Activated naive CD8-positive, alpha-beta T cell treated with anti-CD3 and anti-CD28 coated beads, Interleukin-2, amount 50 U/mL, for 24 hours (primary cell): ENCODE measurements at regions not wholly inside any gene's neighbourhood (a gene's known extent, or its start where the extent isn't known, plus 50 kb on each side); places are given as distances from the start of the nearest gene placed in this dataset.

Experiments used
- ATAC-seq: fragments of 150-1000 bp; cut with Tn5 transposase; one replicate; pipeline ENCODE4 v1.10.0; 2021
- DNase-seq: peaks from one replicate; pipeline ENCODE4 v3.0.0; 2021
- H3K27ac Mint-ChIP-seq: one replicate; pipeline ENCODE4 v1.8.0; 2021; ENCODE audit warnings: mild to moderate bottlenecking, mixed read lengths
- H3K27me3 Mint-ChIP-seq: one replicate; pipeline ENCODE4 v1.8.0; 2021; ENCODE audit warnings: mixed read lengths
- H3K36me3 Mint-ChIP-seq: one replicate; pipeline ENCODE4 v1.8.0; 2021; ENCODE audit warnings: low read depth, mixed read lengths
- H3K4me1 Mint-ChIP-seq: one replicate; pipeline ENCODE4 v1.8.0; 2021; ENCODE audit warnings: mixed read lengths
- H3K4me3 Mint-ChIP-seq: one replicate; pipeline ENCODE4 v1.8.0; 2021; ENCODE audit warnings: mild to moderate bottlenecking, moderate library complexity, mixed read lengths
- H3K9me3 Mint-ChIP-seq: one replicate; pipeline ENCODE4 v1.8.0; 2021; ENCODE audit warnings: mixed read lengths

- Mint-ChIP-seq H3K27me3 (no peaks in the 10 kb centered on the region), H3K27ac (no peak overlapping the region), H3K4me1 (no peaks in the 10 kb centered on the region), H3K36me3 (no peaks in the 10 kb centered on the region), H3K4me3 (no peak overlapping the region), H3K9me3 (peaks cover 10% of the 10 kb centered on the region)
- ATAC-seq (no peak), DNase-seq (no peak)
Measured at GRCh38 chr2:21515903-21516302, 392.1 kb downstream of the TDRD15 start.

GRCh38 chr2:21519412-21519811, 395.6 kb downstream of the TDRD15 start:
- Mint-ChIP-seq H3K4me3 (no peak overlapping the region), H3K4me1 (no peaks in the 10 kb centered on the region), H3K36me3 (no peaks in the 10 kb centered on the region), H3K27me3 (no peaks in the 10 kb centered on the region), H3K27ac (no peak overlapping the region), H3K9me3 (peaks cover 10% of the 10 kb centered on the region)
- no peak for ATAC-seq
- DNase-seq, result no peak

GRCh38 chr2:21519821-21520220, 396.1 kb downstream of the TDRD15 start:
- H3K9me3 Mint-ChIP-seq, result peaks cover 10% of the 10 kb centered on the region
- no peaks in the 10 kb centered on the region for H3K4me1 Mint-ChIP-seq
- no peak overlapping the region for H3K4me3 Mint-ChIP-seq
- no peak overlapping the region for H3K27ac Mint-ChIP-seq
- no peaks in the 10 kb centered on the region for H3K27me3 Mint-ChIP-seq
- no peak for DNase-seq
- H3K36me3 Mint-ChIP-seq, result no peaks in the 10 kb centered on the region
- no peak for ATAC-seq

GRCh38 chr2:21535826-21536225, 412.1 kb downstream of the TDRD15 start:
- ATAC-seq (no peak), DNase-seq (no peak)
- no peaks in the 10 kb centered on the region for H3K4me1 Mint-ChIP-seq
- H3K36me3 Mint-ChIP-seq, result no peaks in the 10 kb centered on the region
- no peak overlapping the region for H3K4me3 Mint-ChIP-seq
- H3K27ac Mint-ChIP-seq, result no peak overlapping the region
- peaks cover 28% of the 10 kb centered on the region for H3K9me3 Mint-ChIP-seq
- H3K27me3 Mint-ChIP-seq, result no peaks in the 10 kb centered on the region

GRCh38 chr2:21539685-21540084, 415.9 kb downstream of the TDRD15 start:
- H3K27ac Mint-ChIP-seq, result no peak overlapping the region
- H3K27me3 Mint-ChIP-seq, result no peaks in the 10 kb centered on the region
- no peaks in the 10 kb centered on the region for H3K36me3 Mint-ChIP-seq
- H3K4me3 Mint-ChIP-seq, result no peak overlapping the region
- no peak for DNase-seq
- no peaks in the 10 kb centered on the region for H3K4me1 Mint-ChIP-seq
- H3K9me3 Mint-ChIP-seq, result peaks cover 14% of the 10 kb centered on the region
- no peak for ATAC-seq

GRCh38 chr2:21543630-21544029, 419.9 kb downstream of the TDRD15 start:
- H3K4me3 Mint-ChIP-seq, result no peak overlapping the region
- H3K27me3 Mint-ChIP-seq, result no peaks in the 10 kb centered on the region
- no peaks in the 10 kb centered on the region for H3K36me3 Mint-ChIP-seq
- DNase-seq (no peak), ATAC-seq (no peak)
- H3K4me1 Mint-ChIP-seq, result no peaks in the 10 kb centered on the region
- no peak overlapping the region for H3K27ac Mint-ChIP-seq
- H3K9me3 Mint-ChIP-seq, result peaks cover 3% of the 10 kb centered on the region

- Mint-ChIP-seq H3K27me3 (no peaks in the 10 kb centered on the region), H3K27ac (no peak overlapping the region), H3K4me3 (no peak overlapping the region), H3K9me3 (peaks cover 3% of the 10 kb centered on the region), H3K36me3 (no peaks in the 10 kb centered on the region), H3K4me1 (no peaks in the 10 kb centered on the region)
- ATAC-seq (no peak), DNase-seq (no peak)
Measured at GRCh38 chr2:21544392-21544791, 420.6 kb downstream of the TDRD15 start.

GRCh38 chr2:21552981-21553380, 429.2 kb downstream of the TDRD15 start:
- H3K4me1 Mint-ChIP-seq, result no peaks in the 10 kb centered on the region
- H3K27ac Mint-ChIP-seq, result no peak overlapping the region
- no peaks in the 10 kb centered on the region for H3K36me3 Mint-ChIP-seq
- H3K27me3 Mint-ChIP-seq, result no peaks in the 10 kb centered on the region
- no peak for DNase-seq
- H3K4me3 Mint-ChIP-seq, result no peak overlapping the region
- no peak for ATAC-seq
- peaks cover 23% of the 10 kb centered on the region for H3K9me3 Mint-ChIP-seq

GRCh38 chr2:21559351-21559750, 435.6 kb downstream of the TDRD15 start:
- no peak overlapping the region for H3K4me3 Mint-ChIP-seq
- ATAC-seq (no peak), DNase-seq (no peak)
- H3K27me3 Mint-ChIP-seq, result no peaks in the 10 kb centered on the region
- no peaks in the 10 kb centered on the region for H3K4me1 Mint-ChIP-seq
- peaks cover 25% of the 10 kb centered on the region for H3K9me3 Mint-ChIP-seq
- H3K27ac Mint-ChIP-seq, result no peak overlapping the region
- H3K36me3 Mint-ChIP-seq, result no peaks in the 10 kb centered on the region

- no peak overlapping the region for H3K27ac Mint-ChIP-seq
- H3K4me3 Mint-ChIP-seq, result no peak overlapping the region
- H3K36me3 Mint-ChIP-seq, result no peaks in the 10 kb centered on the region
- H3K4me1 Mint-ChIP-seq, result no peaks in the 10 kb centered on the region
- peaks cover 13% of the 10 kb centered on the region for H3K9me3 Mint-ChIP-seq
- DNase-seq, result no peak
- no peaks in the 10 kb centered on the region for H3K27me3 Mint-ChIP-seq
- ATAC-seq, result no peak
Measured at GRCh38 chr2:21561965-21562364, 438.2 kb downstream of the TDRD15 start.

- peaks cover 15% of the 10 kb centered on the region for H3K9me3 Mint-ChIP-seq
Measured at GRCh38 chr2:21567395-21567794, 443.6 kb downstream of the TDRD15 start.

GRCh38 chr2:21571686-21572085, 447.9 kb downstream of the TDRD15 start:
- H3K27me3 Mint-ChIP-seq, result no peaks in the 10 kb centered on the region
- DNase-seq (no peak), ATAC-seq (no peak)
- peaks cover 10% of the 10 kb centered on the region for H3K9me3 Mint-ChIP-seq
- H3K27ac Mint-ChIP-seq, result no peak overlapping the region
- H3K4me3 Mint-ChIP-seq, result no peak overlapping the region
- no peaks in the 10 kb centered on the region for H3K36me3 Mint-ChIP-seq
- no peaks in the 10 kb centered on the region for H3K4me1 Mint-ChIP-seq

More at GRCh38 chr2:21567395-21567794, 443.6 kb downstream of the TDRD15 start:
- Mint-ChIP-seq H3K4me3 (no peak overlapping the region), H3K27me3 (no peaks in the 10 kb centered on the region), H3K36me3 (no peaks in the 10 kb centered on the region), H3K27ac (no peak overlapping the region), H3K4me1 (no peaks in the 10 kb centered on the region)
- ATAC-seq, result no peak
- no peak for DNase-seq

GRCh38 chr2:21580391-21580790, 456.6 kb downstream of the TDRD15 start:
- no peaks in the 10 kb centered on the region for H3K4me1 Mint-ChIP-seq
- H3K36me3 Mint-ChIP-seq, result no peaks in the 10 kb centered on the region
- DNase-seq (no peak), ATAC-seq (no peak)
- H3K9me3 Mint-ChIP-seq, result peaks cover 4% of the 10 kb centered on the region
- H3K4me3 Mint-ChIP-seq, result no peak overlapping the region
- no peaks in the 10 kb centered on the region for H3K27me3 Mint-ChIP-seq
- no peak overlapping the region for H3K27ac Mint-ChIP-seq

GRCh38 chr2:21585881-21586280, 462.1 kb downstream of the TDRD15 start:
- Mint-ChIP-seq H3K4me3 (no peak overlapping the region), H3K36me3 (no peaks in the 10 kb centered on the region), H3K4me1 (no peaks in the 10 kb centered on the region), H3K27ac (no peak overlapping the region), H3K27me3 (no peaks in the 10 kb centered on the region), H3K9me3 (peaks cover 5% of the 10 kb centered on the region)
- DNase-seq (no peak), ATAC-seq (no peak)

- H3K27me3 Mint-ChIP-seq, result no peaks in the 10 kb centered on the region
- ATAC-seq (no peak), DNase-seq (no peak)
- H3K9me3 Mint-ChIP-seq, result peaks cover 5% of the 10 kb centered on the region
- H3K4me1 Mint-ChIP-seq, result no peaks in the 10 kb centered on the region
- no peaks in the 10 kb centered on the region for H3K36me3 Mint-ChIP-seq
- H3K27ac Mint-ChIP-seq, result no peak overlapping the region
- H3K4me3 Mint-ChIP-seq, result no peak overlapping the region
Measured at GRCh38 chr2:21590026-21590690, 466.4 kb downstream of the TDRD15 start.

- Mint-ChIP-seq H3K4me3 (no peak overlapping the region), H3K9me3 (no peaks in the 10 kb centered on the region), H3K27me3 (no peaks in the 10 kb centered on the region), H3K27ac (no peak overlapping the region), H3K4me1 (no peaks in the 10 kb centered on the region), H3K36me3 (no peaks in the 10 kb centered on the region)
- ATAC-seq (no peak), DNase-seq (no peak)
Measured at GRCh38 chr2:21591926-21592325, 468.2 kb downstream of the TDRD15 start.
